Adrenal gland (tissue), 9 donors: ENCODE measurements at regions not wholly inside any gene's neighbourhood (a gene's known extent, or its start where the extent isn't known, plus 50 kb on each side); places are given as distances from the start of the nearest gene placed in this dataset.
"Not testable (repeated sequence)": the region's sequence is repeated elsewhere in the genome, so short reads cannot be mapped to it uniquely, and the experiment has no call there.

ENCODE experiments used
- DNase-seq, 7 donors: peaks; one replicate each; pipeline ENCODE4 v3.0.0-alpha.2; 2019 to 2020
- H3K27ac ChIP-seq, 5 donors: fragments of 200-600 bp; sonication (generic) in 4 of 5; 1 replicate in 3 of 5; 2 replicates in 2 of 5; pipeline versions ENCODE4 v1.5.1 to v1.8.0; 2016 to 2020; ENCODE audit warnings: mild to moderate bottlenecking in 1 of 5
- H3K27me3 ChIP-seq: fragments of 200-600 bp; 2 replicates; pipeline ENCODE4 v1.8.0; 2021
- H3K36me3 ChIP-seq, 2 donors: fragments of 200-600 bp; replicated peaks in 1 of 2; 1 replicate in 1 of 2; 2 replicates in 1 of 2; pipeline versions ENCODE4 v1.5.1 to v1.8.0; 2018 to 2022
- H3K4me1 ChIP-seq, 2 donors: fragments of 200-600 bp; replicated peaks in 1 of 2; 1 replicate in 1 of 2; 2 replicates in 1 of 2; pipeline versions ENCODE4 v1.5.1 to v1.8.0; 2018 to 2021
- H3K4me3 ChIP-seq, 4 donors: fragments of 200-600 bp; sonication (generic) in 3 of 4; one replicate each; pipeline ENCODE4 v1.5.1; 2016 to 2018
- H3K9me3 ChIP-seq, 3 donors: fragments of 200-600 bp; sonication (generic) in 1 of 3; replicated peaks in 1 of 3; 1 replicate in 2 of 3; 2 replicates in 1 of 3; pipeline versions ENCODE4 v1.5.1 to v1.8.0; 2016 to 2021
- CTCF ChIP-seq, 6 experiments: fragments of 450-650 bp in 4 of 6; fragments of 200-600 bp in 2 of 6; sonication (generic) in 1 of 6; IDR thresholded peaks; 1 replicate in 5 of 6; 2 replicates in 1 of 6; pipeline versions ENCODE4 v1.5.1 to v1.8.0; 2016 to 2021; ENCODE audit warnings: antibody characterized with exemption in 6 of 6, mild to moderate bottlenecking in 2 of 6, moderate library complexity in 1 of 6
- POLR2A ChIP-seq, 2 donors: fragments of 450-650 bp; IDR thresholded peaks; one replicate each; pipeline ENCODE4 v1.6.1; 2017; ENCODE audit warnings: antibody characterized with exemption in 2 of 2, mild to moderate bottlenecking in 2 of 2, moderate library complexity in 1 of 2
- WGBS, 4 donors: extraction: QIAGEN DNeasy Blood & Tissue Kit in 2 of 4; methylation state at CpG; one replicate each; pipeline versions ENCODE4 v1.1.5 to v1.1.7; 2013 to 2017; 5-methylcytosine and 5-hydroxymethylcytosine counted together
- intact Hi-C, 2 donors: fragments of 100-400 bp; cut with DNase I; formaldehyde crosslinking; loops; one replicate each; pipeline versions ENCODE4 v1.14.1 to v1.15.0; 2022 to 2023
- donor health status: healthy with polysubstance abuse.
- donor health status: Bipolar disorder and iron deficiency.
- donor health status: DM: yes; HTN: yes; CAD: no.
- donor health status: DM: no; HTN: no; CAD: no.
- donor health status: DM: no; HTN: no; CAD: no.

GRCh38 chr21:13937236-13937635 lies 273.5 kb downstream of the LIPI start:
- no peaks in the 10 kb centered on the region for H3K4me1 ChIP-seq
- no peak overlapping the region for H3K4me3 ChIP-seq
- WGBS, 4 donors: 88 to 91% (median 90%) methylated on average over 21 of the region's 21 CpGs
- no peak overlapping the region for H3K27ac ChIP-seq
- no peaks in the 10 kb centered on the region for H3K27me3 ChIP-seq
- no peaks in the 10 kb centered on the region for H3K9me3 ChIP-seq
- no peaks in the 10 kb centered on the region for H3K36me3 ChIP-seq
- intact Hi-C loops: no loop called here
- DNase-seq: no peak
- TF ChIP-seq CTCF (IDR thresholded peaks at IDR 0.05) (no peak), POLR2A (IDR thresholded peaks at IDR 0.05) (no peak)

DNA sequence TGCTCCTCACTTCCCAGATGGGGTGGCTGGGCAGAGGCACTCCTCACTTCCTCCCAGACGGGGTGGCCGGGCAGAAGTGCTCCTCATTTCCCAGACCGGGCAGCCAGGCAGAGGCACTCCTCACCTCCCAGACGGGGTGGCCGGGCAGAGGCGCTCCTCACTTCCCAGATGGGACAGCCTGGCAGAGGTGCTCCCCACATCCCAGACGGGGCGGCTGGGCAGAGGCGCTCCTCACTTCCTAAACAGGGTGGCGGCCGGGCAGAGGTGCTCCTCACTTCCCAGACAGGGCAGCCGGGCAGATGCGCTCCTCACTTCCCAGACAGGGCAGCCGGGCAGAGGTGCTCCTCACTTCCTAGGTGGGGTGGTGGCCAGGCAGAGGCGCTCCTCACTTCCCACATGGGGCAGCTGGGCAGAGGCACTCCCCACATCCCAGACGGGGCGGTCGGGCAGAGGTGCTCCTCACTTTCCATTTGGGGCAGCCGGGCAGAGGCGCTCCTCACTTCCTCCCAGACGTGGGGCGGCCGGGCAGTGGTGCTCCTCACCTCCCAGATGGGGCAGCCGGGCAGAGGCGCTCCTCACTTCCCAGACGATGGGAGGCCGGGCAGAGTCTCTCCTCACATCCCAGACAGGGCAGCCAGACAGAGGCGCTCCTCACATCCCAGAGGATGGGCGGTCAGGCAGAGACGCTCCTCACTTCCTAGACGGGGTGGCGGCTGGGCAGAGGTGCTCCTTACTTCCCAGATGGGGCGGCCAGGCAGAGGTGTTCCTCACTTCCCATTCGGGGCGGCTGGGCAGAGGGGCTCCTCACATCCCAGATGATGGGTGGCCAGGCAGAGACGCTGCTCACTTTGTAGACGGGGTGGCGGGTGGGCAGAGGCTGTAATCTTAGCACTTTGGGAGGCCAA lies 274.5 kb downstream of the LIPI start:
- H3K36me3 ChIP-seq, H3K4me3 ChIP-seq, H3K27ac ChIP-seq, H3K27me3 ChIP-seq, H3K9me3 ChIP-seq, intact Hi-C loops, DNase-seq, H3K4me1 ChIP-seq: not testable (repeated sequence)
- 92 to 100% (median 94%) methylated on average over 1 to 38 of the region's 38 CpGs for WGBS, 4 donors

DNA sequence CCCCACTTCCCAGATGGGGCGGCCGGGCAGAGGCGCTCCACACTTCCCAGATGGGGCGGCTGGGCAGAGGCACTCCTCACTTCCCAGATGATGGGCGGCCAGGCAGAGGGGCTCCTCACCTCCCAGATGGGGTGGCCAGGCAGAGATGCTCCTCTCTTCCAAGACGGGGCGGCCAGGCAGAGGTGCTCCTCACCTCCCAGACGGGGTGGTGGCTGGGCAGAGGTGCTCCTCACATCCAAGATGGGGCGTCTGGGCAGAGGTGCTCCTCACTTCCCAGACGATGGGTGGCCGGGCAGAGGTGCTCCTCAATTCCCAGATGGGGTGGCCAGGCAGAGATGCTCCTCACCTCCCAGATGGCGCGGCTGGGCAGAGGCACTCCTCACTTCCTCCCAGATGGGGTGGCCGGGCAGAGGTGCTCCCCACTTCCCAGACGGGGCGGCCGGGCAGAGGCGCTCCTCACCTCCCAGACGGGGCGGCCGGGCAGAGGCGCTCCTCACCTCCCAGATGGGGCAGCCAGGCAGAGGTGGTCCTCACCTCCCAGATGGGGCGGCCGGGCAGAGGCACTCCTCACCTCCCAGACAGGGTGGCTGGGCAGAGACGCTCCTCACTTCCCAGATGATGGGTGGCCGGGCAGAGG lies 275.2 kb downstream of the LIPI start:
- H3K4me1 ChIP-seq, H3K4me3 ChIP-seq, intact Hi-C loops, H3K36me3 ChIP-seq, DNase-seq, H3K27ac ChIP-seq, H3K9me3 ChIP-seq, H3K27me3 ChIP-seq: not testable (repeated sequence)
- WGBS, 4 donors: 79 to 95% (median 92%) methylated on average over 6 to 26 of the region's 26 CpGs

DNA sequence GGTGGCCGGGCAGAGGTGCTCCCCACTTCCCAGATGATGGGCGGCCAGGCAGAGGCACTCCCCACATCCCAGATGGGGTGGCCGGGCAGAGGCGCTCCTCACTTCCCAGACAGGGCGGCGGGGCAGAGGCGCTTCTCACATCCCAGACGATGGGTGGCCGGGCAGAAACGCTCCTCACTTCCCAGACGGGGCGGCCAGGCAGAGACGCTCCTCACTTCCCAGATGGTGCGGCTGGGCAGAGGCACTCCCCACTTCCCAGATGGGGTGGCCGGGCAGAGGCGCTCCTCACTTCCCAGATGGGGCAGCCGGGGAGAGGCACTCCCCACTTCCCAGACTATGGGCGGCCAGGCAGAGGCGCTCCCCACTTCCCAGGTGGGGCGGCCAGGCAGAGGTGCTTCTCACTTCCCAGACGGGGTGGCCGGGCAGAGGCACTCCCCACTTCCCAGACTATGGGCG lies 275.8 kb downstream of the LIPI start:
- WGBS, 4 donors: 83 to 95% (median 93%) methylated on average over 8 to 23 of the region's 23 CpGs; no CpG with 5 or more reads in 1 of the 4 donors
- H3K27ac ChIP-seq, H3K4me1 ChIP-seq, H3K36me3 ChIP-seq, H3K27me3 ChIP-seq, H3K9me3 ChIP-seq, H3K4me3 ChIP-seq, intact Hi-C loops: not testable (repeated sequence)
- peak in 1 of 7 donors; percentile 5 for DNase-seq

- DNase-seq, H3K27me3 ChIP-seq, intact Hi-C loops, H3K9me3 ChIP-seq, H3K4me1 ChIP-seq, H3K4me3 ChIP-seq, H3K36me3 ChIP-seq, H3K27ac ChIP-seq: not testable (repeated sequence)
- WGBS, 4 donors: 60 to 86% (median 79%) methylated on average over 1 of the region's 1 CpG
Observed at GRCh38 chr21:13923175-13923574, 287.6 kb downstream of the LIPI start.

- H3K27me3 ChIP-seq, H3K36me3 ChIP-seq, intact Hi-C loops, H3K27ac ChIP-seq, DNase-seq, H3K4me3 ChIP-seq, H3K9me3 ChIP-seq, H3K4me1 ChIP-seq: not testable (repeated sequence)
- WGBS, 4 donors: 69 to 88% (median 76%) methylated on average over 1 of the region's 1 CpG; no CpG with 5 or more reads in 1 of the 4 donors
Observed at GRCh38 chr21:13921455-13921854, 289.3 kb downstream of the LIPI start.

- DNase-seq, H3K36me3 ChIP-seq, H3K4me1 ChIP-seq, H3K27ac ChIP-seq, H3K4me3 ChIP-seq, H3K9me3 ChIP-seq, intact Hi-C loops, H3K27me3 ChIP-seq: not testable (repeated sequence)
- 62 to 74% (median 66%) methylated on average over 4 to 10 of the region's 10 CpGs; no CpG with 5 or more reads in 1 of the 4 donors for WGBS, 4 donors
Observed at GRCh38 chr21:13907385-13907784, 297.8 kb downstream of the POTED start.

DNA sequence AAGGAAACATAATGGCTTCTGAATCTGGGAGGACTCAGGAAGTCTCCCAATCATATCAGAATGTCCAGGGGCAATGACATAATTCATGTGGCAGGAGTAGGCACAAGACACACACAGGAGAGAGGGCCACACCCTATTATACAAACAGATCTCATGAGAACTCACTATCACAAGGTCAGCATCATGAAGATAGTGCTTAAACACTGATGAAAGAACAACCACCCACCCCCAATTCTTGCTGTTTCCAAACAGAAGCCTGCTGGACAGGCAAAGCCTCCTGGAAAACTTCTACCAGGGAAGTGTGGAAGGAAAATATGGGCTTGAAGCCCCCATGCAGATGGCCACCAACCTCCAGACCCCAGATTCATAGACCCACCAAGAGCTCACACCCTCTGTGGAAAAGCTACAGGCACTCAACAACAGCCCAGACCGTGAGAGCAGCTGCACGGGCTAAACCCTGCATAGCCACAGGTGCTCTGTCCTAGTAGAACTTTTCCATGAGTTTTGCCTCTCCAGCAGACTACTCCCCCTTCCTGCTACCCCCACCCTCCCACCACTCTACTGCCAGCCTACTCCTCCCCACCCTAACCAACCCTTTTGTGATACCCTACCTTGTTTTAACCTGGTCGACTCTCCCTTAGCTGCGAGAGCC lies 287.1 kb downstream of the POTED start:
- H3K9me3 ChIP-seq, H3K36me3 ChIP-seq, H3K4me3 ChIP-seq, H3K27me3 ChIP-seq, DNase-seq, H3K4me1 ChIP-seq, intact Hi-C loops: not testable (repeated sequence)
- WGBS, 4 donors: 69 to 81% (median 72%) methylated on average over 4 of the region's 4 CpGs
- H3K27ac ChIP-seq: peak overlapping the region in 1 of 5 donors; percentile 34

DNA sequence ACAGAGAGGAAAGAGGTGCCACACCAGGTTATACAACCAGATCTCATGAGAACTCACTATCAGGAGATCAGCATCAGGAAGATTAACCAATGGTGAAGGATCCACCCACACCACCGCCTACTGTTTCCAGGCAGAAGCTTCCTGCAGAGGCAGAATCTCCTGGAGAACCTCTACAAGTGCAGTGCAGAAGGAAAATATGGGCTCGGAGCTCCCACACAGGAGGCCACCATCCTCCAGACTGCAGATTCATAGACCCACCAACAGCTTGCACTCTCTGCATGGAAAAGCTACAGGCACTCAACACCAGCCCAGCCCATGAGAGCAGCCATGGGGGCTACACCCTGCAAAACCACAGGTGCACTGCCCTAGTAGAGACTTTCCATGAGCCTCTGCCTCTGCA lies 284.0 kb downstream of the POTED start:
- H3K27ac ChIP-seq, H3K9me3 ChIP-seq, intact Hi-C loops, H3K36me3 ChIP-seq, H3K27me3 ChIP-seq, DNase-seq, H3K4me3 ChIP-seq, H3K4me1 ChIP-seq: not testable (repeated sequence)
- WGBS, 4 donors: 37 to 83% (median 41%) methylated on average over 1 to 2 of the region's 2 CpGs
